Testis (tissue), 2 donors: ENCODE measurements at regions not wholly inside any gene's neighbourhood (a gene's known extent, or its start where the extent isn't known, plus 50 kb on each side); places are given as distances from the start of the nearest gene placed in this dataset.
A peak's percentile ranks its signal among the peaks of the same experiment; 100 is the strongest.

ENCODE experiments used
- DNase-seq: peaks from one replicate; pipeline ENCODE4 v3.0.0-alpha.2; 2019
- H3K27ac ChIP-seq, 2 donors: fragments of 200-600 bp; sonication (generic); one replicate each; pipeline ENCODE4 v1.5.1; 2019
- H3K27me3 ChIP-seq: fragments of 200-600 bp; sonication (generic); one replicate; pipeline ENCODE4 v1.5.1; 2019
- H3K36me3 ChIP-seq: fragments of 200-600 bp; sonication (generic); one replicate; pipeline ENCODE4 v1.5.1; 2017; ENCODE audit warnings: low read depth; ENCODE audit errors: missing control alignments
- H3K4me1 ChIP-seq: fragments of 200-600 bp; sonication (generic); one replicate; pipeline ENCODE4 v1.5.1; 2019
- H3K4me3 ChIP-seq, 2 donors: fragments of 200-600 bp; sonication (generic); one replicate each; pipeline ENCODE4 v1.5.1; 2017 to 2019
- H3K9me3 ChIP-seq: fragments of 200-600 bp; sonication (generic); one replicate; pipeline ENCODE4 v1.5.1; 2017
- CTCF ChIP-seq, 3 experiments: fragments of 450-650 bp in 2 of 3; fragments of 200-600 bp in 1 of 3; sonication (generic) in 1 of 3; IDR thresholded peaks; one replicate each; pipeline ENCODE4 v1.5.1; 2016 to 2019; ENCODE audit warnings: antibody characterized with exemption in 3 of 3, mild to moderate bottlenecking in 2 of 3, moderate library complexity in 1 of 3
- POLR2A ChIP-seq: fragments of 450-650 bp; IDR thresholded peaks from one replicate; pipeline ENCODE4 v1.6.1; 2017; ENCODE audit warnings: antibody characterized with exemption, mild to moderate bottlenecking, moderate library complexity
- WGBS, 2 donors: methylation state at CpG; one replicate each; pipeline ENCODE4 v1.1.5; 2018; 5-methylcytosine and 5-hydroxymethylcytosine counted together
- intact Hi-C: fragments of 100-400 bp; cut with DNase I; formaldehyde crosslinking; loops from one replicate; pipeline ENCODE4 v1.15.1; 2023; ENCODE audit warnings: low total_unique reads

GRCh38 chr10:83809001-83809400 is 330.3 kb upstream of the GHITM start:
- TF ChIP-seq POLR2A (no peak), CTCF (IDR thresholded peaks at IDR 0.05) (no peak)
- WGBS, 2 donors, result 83 to 91% methylated on average over 2 of the region's 2 CpGs
- H3K36me3 ChIP-seq, result no peaks in the 10 kb centered on the region
- DNase-seq, result no peak
- H3K27ac ChIP-seq, result no peak overlapping the region
- H3K27me3 ChIP-seq, result no peaks in the 10 kb centered on the region
- no peak overlapping the region for H3K4me3 ChIP-seq
- intact Hi-C loops, result no loop called here
- H3K4me1 ChIP-seq, result no peaks in the 10 kb centered on the region
- no peaks in the 10 kb centered on the region for H3K9me3 ChIP-seq

DNA sequence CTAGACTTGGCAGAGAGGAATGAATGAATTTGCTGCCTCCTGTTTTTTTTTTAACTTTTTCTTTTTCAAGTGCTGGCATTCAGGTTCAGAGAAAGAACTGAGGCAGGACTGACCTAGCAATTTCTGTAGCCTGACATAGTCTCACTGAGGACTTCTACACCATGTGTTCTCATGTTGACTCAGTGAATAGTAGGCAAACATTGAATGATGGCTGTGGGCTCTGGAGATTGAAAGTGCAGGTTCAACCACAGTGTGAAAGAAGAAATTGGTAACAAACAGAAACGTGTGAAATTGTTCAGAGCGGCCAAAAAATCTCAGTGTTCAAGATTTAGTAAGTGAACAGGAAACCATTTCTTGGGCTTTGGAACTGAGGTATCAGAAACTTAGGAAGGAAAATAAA is 322.4 kb upstream of the GHITM start:
- H3K27me3 ChIP-seq, result no peaks in the 10 kb centered on the region
- H3K27ac ChIP-seq, result no peak overlapping the region
- intact Hi-C loops, result no loop called here
- no peak overlapping the region for H3K4me3 ChIP-seq
- H3K4me1 ChIP-seq, result no peaks in the 10 kb centered on the region
- no peaks in the 10 kb centered on the region for H3K36me3 ChIP-seq
- TF ChIP-seq CTCF (IDR thresholded peaks at IDR 0.05), result no peak
- no peak for TF ChIP-seq POLR2A
- H3K9me3 ChIP-seq, result no peaks in the 10 kb centered on the region
- WGBS, 2 donors, result 68 to 83% methylated on average over 2 of the region's 2 CpGs
- no peak for DNase-seq

- Histone ChIP-seq H3K27me3 (no peaks in the 10 kb centered on the region), H3K27ac (no peak overlapping the region), H3K4me1 (no peaks in the 10 kb centered on the region), H3K9me3 (no peaks in the 10 kb centered on the region), H3K4me3 (no peak overlapping the region), H3K36me3 (no peaks in the 10 kb centered on the region)
- WGBS, 2 donors, result 92 to 98% methylated on average over 3 of the region's 3 CpGs
- no peak for TF ChIP-seq POLR2A
- no peak for TF ChIP-seq CTCF (IDR thresholded peaks at IDR 0.05)
- no peak for DNase-seq
- intact Hi-C loops, result no loop called here
Measured at GRCh38 chr10:83817797-83818196, 321.5 kb upstream of the GHITM start.

GRCh38 chr10:83819609-83820008 is 319.7 kb upstream of the GHITM start:
- TF ChIP-seq POLR2A, result no peak
- TF ChIP-seq CTCF (IDR thresholded peaks at IDR 0.05), result no peak
- Histone ChIP-seq H3K27ac (peak overlapping the region in 1 of 2 donors; percentile 42), H3K27me3 (no peaks in the 10 kb centered on the region), H3K36me3 (no peaks in the 10 kb centered on the region), H3K4me3 (no peak overlapping the region), H3K4me1 (peaks cover 9% of the 10 kb centered on the region), H3K9me3 (no peaks in the 10 kb centered on the region)
- intact Hi-C loops, result no loop called here
- 56 to 63% methylated on average over 2 of the region's 2 CpGs for WGBS, 2 donors
- DNase-seq, result no peak

DNA sequence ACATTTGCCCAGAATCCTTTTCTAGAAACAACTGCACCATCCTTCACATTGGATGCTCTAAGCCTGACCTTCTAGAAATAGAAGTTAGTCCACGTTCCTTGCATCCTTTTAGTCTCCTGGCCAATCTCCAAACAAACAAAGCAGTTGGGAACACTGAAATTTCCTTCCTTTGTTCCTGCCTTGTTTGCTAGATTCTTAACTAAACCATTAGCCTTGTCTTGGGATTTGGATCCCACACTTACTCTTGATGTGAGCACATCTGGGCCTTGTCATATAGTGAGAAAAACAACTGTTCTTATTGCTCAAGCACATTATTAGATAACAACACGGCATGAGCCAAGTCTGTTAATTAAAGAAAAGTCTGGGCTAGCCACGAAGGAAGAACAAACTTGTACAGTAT is 319.3 kb upstream of the GHITM start:
- no peak overlapping the region for H3K4me3 ChIP-seq
- no peak for TF ChIP-seq CTCF (IDR thresholded peaks at IDR 0.05)
- TF ChIP-seq POLR2A, result no peak
- no peaks in the 10 kb centered on the region for H3K9me3 ChIP-seq
- WGBS, 2 donors, result 37 to 46% methylated on average over 3 of the region's 3 CpGs
- no peaks in the 10 kb centered on the region for H3K36me3 ChIP-seq
- H3K4me1 ChIP-seq, result peaks cover 9% of the 10 kb centered on the region
- peak overlapping the region in 1 of 2 donors; percentile 42 for H3K27ac ChIP-seq
- DNase-seq, result peak; percentile 13
- no peaks in the 10 kb centered on the region for H3K27me3 ChIP-seq
- intact Hi-C loops, result no loop called here
